ENCODE measurements at regions not wholly inside any gene's neighbourhood (a gene's known extent, or its start where the extent isn't known, plus 50 kb on each side); places are given as distances from the start of the nearest gene placed in this dataset.

- TF ChIP-seq POLR2A (IDR thresholded peaks at IDR 0.05; ENCODE audit: low read depth, low read length) (no peak), CTCF (conservative IDR thresholded peaks at IDR 0.05; ENCODE audit: low read depth, low read length) (no peak)
These were observed 209.0 kb upstream of the PRSS16 start for GRCh38 chr6:27038498-27038897.

Measured in IMR-90 (cell line).